Kidney capillary endothelial cell (primary cell): ENCODE measurements at regions not wholly inside any gene's neighbourhood (a gene's known extent, or its start where the extent isn't known, plus 50 kb on each side); places are given as distances from the start of the nearest gene placed in this dataset.
A peak's percentile ranks its signal among the peaks of the same experiment; 100 is the strongest.

Source experiments
- DNase-seq: peaks from one replicate; pipeline ENCODE4 v3.0.0-alpha.2; 2018; ENCODE audit warnings: low spot score

DNA sequence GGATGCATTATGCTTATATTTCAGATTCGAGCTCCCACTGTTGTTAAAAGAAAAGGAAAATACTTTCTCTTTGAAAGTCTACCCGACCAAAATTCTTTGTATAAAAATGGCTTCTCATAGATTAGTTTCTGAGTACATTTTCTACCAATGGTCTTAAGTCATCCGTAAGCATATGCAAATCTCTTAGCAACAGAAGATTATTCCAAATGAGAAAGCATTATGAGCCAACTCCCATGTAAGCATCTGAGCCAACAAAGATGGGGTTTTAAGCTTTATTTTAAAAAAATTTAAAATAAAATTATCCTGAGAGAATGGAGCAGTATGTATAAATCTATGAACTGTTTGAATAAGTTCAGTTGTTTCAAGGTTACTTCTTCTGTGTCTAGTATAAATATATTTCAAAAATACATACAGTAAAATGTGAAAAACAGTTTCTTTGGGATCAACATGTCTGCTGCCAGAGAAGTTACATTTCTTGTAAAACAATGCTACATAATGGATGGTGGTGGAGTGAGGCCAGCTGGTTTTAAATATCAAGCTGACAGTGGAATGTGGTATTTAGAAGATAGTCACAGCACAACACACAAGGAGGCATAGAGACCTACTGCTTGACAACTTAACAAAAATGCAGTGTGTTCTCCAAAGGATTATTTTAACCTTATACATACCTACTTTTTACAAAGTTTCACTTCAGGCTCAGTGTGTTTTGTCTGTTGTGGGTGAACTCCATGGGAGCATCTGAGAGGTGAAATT, 199.5 kb upstream of the DIPK2B start:
- no peak for DNase-seq

DNA sequence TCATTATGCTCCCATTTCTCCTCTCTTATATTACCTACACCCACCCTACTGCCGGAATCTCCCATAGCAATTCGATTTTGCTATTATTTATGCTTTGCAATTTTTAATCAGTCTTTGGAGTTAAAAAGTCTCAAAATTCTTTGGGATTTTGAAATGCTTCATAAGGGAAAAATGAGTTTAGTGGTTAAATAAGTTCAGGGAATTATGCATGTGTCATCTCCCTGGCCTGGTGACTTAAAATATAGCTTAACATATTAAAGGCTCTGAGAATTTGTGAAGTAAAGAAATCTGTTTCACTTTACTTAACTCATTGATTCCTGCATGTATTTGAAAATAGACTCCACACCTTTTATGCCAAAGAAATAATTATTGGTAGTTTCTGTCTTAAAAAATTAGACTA, 185.1 kb upstream of the DIPK2B start:
- no peak for DNase-seq

DNA sequence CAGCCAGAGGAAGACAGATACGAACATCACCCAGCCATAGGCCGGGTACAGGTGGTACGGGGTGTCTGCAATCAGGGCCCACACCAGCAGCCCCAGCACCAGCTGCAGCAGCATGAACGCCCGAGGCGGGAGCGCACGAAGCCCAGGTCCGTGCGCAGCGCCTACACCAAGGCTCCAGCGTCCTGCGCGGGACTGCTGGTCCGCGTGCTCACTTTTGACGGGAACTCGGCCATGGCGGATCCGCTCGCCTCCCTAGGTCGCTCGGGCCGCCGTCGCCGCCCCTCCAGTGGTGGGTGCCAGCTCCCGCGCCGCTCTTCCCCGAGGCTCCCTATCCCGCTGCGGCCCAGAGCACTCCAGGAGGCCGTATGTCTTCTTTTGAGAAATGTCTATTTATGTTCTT, 181.2 kb upstream of the DIPK2B start:
- DNase-seq: no peak

DNA sequence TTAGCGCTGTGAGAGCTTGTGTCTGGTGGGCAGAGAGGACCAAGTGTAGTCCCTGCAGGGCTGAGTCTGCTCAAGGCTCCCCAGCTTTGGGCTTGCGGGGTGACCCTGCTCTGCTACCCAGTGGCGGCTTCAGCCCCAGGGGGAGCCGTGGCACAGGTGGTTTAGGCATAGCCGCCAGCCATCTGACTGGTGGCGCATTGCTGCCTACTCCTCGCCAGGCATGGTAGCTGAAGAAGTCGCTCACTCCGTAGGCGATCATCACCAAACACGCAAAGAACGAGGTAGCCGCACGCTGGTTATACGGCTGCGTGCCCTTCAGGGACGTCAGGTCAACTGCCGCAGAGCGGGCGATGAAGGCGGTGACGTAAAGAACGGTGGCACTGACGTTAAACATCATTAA, 180.7 kb upstream of the DIPK2B start:
- no peak for DNase-seq

DNA sequence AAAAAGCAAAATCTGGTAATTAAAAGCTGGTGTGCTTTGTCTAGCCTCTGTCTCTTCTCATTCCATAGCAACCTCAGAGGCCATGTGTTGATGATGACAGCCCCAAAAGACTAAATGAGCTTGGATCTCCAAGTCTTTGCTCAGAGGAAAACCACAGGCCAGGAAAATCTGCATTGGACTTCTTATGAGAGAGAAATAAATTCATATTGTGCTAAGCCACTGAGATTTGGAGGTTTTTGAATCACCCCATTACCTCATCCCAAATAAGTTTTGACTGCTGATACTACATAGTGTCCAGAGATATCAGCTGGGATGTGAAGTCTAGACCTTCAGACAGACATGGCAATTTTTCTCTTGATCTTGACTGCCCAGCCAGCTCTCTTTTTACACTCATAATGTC, 178.6 kb upstream of the DIPK2B start:
- DNase-seq: no peak

DNA sequence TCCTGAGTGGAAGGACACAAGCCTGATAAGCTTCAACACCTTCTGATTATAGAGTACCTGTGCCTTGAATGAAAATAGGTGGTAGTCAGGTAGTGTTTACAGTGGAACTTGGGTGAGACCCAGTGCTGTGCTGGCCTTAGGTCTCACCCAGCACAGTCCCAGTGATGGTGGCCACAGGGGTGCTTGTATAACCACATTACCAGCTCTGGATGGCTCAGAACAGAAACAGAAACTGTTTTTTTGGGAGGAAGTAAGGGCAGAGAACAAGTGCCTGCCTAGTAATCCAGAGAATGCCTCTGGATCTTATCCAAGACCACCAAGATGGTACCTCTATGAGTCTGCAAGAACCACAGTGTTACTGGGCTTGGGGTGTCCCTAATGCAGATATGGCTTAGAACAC, 171.5 kb upstream of the DIPK2B start:
- DNase-seq: no peak

DNA sequence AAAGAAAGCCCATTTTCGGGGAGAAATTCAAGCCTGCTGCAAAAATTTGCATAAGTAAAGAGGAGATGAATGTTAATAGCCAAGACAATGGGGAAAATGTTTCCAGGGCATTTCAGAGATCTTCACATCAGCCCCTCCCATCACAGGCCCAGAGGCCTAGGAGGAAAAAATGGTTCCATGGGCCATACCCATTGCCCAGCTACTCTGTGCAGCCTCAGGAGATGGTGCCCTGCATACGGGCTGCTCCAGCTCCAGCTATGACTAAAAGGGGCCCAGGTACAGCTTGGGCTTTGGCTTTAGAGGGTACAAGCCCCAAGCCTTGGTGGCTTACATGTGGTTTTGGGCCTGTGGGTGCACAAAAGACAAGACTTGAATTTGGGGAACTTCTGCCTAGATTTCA, 168.0 kb upstream of the DIPK2B start:
- DNase-seq: no peak

DNA sequence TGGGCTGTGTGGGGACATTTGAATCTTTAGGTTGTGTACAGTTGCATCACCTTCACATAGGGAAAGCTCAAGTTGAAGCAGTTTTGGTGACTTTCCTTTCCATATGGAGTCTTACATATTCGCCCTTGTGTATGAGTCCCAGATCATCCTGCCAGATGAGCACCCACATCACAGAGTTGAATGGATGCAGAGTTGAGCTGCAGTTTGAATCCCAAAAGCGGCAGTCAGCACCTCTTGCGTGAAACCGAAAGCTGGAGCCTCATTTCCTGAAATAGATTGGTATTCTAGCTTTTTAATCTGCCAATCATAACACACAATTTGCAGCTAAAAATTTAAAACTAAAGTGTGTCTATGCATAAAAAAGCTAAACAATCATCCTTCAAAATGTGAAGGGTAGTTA, 162.9 kb upstream of the DIPK2B start:
- no peak for DNase-seq

DNA sequence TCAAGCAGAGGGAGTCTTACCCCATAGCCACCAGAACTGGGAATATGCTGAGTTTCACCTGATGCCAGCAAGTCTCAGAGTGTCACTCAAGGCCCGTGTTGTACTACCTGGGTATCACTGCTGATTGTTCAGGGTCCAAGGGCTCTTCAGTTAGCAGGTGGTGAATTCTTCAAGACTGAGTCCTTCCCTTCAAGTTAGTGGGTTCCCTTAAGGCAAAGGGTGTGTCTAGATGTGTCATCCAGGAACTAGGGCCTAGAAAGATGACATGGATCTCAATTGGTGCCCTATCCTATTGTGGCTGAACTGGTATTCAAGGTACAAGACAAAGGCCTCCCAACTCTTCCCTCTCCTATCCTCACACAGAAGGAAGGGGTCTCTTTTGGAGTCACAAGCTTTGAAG, 159.9 kb upstream of the DIPK2B start:
- DNase-seq: no peak

DNA sequence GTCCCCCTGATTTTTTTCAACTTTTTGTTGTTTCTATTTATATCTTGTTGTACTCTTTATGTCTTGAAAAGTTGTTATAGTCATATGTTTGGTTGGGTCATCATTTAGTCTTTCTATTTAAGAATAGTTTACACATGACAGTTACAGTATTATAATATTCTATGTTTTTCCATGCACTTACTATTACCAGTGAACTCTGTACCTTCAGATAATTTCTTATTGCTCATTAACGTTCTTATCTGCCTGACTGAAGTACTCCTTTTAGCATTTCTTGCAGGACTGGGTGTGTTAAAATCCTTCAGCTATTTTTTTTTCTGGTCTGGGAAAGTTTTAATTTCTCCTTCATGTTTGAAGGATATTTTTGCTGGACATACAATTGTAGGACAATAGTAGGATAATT, 157.7 kb upstream of the DIPK2B start:
- DNase-seq: no peak

DNA sequence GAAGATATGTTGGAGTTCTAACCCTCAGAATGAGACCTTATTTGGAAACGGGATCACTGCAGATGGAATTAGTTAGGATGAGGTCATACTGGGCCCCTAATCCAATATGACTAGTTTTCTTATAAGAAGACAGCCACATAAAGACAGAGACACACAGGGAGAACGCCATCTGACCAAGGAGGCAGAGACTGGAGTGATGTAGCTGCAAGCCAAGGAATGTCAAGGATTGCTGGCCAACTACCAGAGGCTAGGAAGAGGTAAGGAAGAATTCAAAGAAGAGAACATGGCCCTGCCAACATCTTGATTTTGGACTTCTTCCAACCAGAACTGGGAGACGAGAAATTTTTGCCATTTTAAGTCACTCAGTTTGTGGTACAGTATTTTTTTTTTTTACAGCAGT, 152.8 kb upstream of the DIPK2B start:
- DNase-seq: no peak

DNA sequence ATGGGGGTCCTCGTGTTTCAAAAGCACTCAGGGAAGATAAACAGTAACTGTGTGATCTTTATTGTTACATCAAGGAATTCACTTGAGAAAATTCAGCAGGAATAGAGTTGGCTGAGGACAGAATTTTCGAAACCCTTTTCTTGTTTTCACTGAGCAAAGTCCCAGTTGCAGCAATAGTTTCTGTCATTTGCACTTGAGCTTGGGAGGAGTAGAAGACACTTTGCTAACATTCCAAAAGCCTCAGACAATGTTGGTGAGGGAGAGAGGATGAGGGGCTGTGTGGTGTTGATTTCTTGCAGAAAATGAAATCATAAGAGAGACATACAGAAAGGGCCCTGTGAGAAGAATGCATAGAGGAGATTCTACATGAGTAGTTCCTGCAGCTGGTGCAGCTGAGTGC, 151.9 kb upstream of the DIPK2B start:
- no peak for DNase-seq

DNA sequence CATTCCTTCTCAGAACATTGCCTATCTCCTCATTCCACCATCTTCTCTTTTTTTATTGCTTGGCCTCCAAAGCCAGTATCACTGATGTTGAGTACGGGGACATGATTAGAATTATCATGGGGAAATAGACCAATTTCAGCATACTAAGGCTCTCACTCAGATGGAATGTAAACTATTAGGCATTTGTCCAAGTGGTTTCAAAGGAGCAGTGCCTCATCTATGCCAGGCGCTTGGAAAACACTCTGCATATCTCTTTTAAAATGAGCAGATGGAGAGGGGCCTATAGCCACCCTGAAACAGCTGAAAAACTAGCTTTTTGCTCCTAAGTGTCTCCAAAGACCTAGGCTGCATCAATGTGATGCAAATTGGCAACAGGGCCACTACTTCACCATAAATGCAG, 150.8 kb upstream of the DIPK2B start:
- no peak for DNase-seq

DNA sequence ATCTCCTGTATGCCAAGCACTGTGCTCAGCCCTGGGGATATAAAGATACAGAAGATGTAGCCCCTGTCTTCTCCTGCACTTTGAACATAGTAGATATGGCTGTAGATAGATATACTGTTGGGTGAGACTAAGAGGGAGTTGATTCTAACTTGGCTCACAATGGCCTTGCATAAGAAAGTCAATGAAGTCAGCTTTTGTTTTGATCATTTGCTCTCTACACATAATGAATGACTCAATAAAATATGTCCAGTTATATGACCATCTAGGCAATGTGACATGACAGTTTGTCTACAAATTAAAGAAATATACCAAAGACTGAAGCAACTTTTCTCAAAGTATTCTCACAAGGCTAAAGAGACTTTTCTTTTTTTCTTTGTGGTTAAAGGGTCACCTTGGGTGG, 147.6 kb upstream of the DIPK2B start:
- DNase-seq: no peak

DNA sequence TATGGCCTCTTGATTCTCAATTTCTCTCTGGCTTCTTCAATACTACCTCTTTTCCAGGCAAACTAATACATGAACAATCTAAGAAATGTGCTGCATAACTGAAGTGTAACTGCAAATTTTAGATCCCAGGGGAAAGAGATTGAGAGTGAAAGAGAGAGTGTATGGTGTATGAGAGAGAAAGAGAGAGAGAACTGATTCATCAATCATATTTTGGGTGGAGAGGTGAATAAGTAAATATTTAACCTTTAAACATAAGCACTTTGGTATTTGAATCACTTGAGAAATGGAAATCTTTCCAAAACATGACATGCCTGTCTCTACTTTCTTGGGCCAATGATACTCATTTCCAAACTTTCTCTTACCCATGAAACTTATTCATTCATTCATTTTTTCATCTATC, 147.2 kb upstream of the DIPK2B start:
- DNase-seq: no peak

DNA sequence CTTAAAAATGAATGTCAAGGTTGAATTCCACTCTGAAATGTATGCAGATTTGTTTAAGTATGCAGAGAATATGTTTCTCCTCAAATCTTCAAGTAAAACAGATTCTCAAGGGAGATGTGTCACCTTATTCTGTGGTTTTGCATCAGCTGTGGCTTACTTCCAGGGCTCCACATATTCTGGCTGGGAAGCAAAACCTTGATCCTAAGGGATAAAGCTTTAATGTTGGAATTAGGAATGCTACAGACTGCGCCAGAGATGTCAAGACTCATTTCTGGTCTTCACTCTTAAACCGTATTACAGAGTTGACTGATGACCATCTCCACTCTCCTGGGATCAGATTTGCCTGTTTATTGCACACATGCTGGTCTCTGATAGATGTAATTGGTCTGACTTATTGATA, 143.9 kb upstream of the DIPK2B start:
- no peak for DNase-seq

DNA sequence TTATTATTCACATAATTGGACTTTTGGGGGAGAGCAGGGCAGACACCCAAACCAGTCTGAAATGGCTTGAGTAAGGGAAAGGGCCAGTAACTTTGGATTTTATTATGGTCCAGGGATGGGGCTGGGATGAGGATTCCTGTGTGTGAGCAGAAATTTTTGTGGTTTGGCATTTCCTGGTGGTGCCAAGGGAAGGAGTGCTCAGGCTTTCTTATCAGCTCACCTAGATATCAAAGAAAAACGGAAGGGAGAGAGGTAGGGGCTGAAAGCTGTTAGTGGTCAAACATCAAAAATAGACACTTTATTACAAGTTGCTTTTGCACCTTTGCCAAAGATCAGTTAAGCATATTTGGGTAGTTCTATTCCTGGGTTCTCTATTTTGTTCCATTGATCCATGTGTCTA, 128.5 kb upstream of the DIPK2B start:
- no peak for DNase-seq

DNA sequence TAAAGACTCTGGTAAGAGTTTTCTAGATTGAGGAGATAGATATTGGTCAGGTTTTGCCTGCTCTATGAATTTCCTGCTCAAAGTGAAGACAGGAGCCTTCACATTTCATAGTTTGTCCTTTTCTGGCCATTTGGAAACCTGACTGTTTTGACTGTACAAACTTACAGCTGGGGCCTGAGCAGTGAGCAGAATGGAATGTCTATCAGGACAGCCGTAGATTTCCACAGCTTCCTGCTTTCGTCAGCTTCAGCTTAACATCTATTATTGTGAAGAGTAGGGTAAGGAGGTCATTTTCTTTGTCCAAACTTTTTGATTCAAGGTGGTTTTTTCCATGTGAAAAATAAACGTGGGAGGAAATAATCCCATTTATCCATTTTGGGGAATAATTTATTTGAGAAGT, 124.3 kb upstream of the DIPK2B start:
- DNase-seq: no peak

DNA sequence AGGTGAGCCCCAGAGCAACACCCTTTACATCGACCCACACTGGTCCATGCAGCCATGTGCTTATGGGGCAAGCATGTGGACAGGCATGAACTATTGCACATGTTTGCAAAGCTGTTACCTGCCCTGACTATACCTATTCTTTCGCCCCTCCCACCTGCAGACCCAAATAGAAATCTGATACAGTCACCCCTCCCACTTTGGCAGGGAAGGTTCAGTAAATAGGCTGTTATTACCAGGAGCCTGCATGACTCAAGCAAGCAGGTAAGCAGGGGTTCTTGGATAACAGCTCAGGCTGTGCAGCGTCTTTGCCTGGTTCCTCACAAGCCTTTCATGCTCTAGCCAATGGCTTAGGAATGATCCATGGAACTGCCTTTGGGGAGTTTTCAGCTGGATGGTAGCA, 122.7 kb upstream of the DIPK2B start:
- DNase-seq: no peak

DNA sequence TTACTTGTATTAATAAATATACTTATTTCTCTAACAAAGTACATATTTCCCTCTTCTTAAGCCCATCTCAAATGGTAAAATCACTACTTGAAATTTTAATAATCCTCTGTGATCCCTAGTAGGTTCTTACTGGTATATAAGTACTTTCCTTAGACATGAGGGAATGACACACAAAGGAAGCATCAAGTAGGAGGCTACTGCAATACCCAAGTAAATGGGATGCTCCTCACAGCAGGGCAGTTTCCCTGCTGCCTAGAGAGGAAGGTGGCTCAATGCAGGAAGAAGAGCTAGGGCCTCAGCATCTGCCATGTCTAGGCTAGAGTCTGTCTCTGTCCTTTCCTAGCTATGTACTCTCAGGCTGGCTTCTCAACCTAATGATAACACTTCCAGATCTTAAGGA, 122.1 kb upstream of the DIPK2B start:
- no peak for DNase-seq

DNA sequence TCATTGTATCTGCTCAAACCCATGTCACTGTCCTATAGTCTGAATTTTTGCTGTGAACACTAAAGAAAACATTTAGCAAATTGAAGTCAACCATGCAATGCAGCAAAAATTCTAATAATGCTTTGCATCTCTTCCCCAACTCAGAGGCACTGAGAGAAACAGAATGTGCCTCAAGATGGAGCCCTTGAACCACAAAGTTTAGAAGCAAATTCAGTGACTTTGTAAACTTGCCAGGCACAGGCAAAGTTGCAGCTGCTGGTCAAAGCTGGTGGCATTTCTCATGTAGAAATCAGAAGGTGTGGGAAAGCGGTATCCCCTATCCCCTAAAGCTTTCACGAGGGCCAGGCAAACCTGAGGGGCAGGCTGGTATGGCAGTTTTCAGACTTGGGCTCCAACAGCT, 121.7 kb upstream of the DIPK2B start:
- peak; percentile 55 for DNase-seq

DNA sequence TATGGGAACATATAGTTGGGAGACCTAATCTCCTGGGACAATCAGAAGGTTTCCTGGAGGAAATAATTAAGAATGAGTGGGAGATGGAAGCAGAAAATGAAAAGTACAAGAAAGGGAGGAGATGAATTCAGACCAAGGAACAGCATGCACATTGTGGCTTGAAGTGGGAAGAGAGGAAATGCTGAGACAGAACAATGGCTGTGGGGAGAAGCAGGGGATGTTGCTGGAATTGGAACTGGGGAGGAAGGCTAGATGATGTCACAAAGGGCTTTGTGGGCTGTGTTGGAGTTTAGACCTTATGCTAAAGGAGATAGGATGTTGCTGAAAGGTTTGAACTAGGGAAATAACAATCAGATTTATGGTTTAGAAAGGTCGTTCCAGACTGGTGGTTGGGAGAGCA, 119.5 kb upstream of the DIPK2B start:
- DNase-seq: no peak

DNA sequence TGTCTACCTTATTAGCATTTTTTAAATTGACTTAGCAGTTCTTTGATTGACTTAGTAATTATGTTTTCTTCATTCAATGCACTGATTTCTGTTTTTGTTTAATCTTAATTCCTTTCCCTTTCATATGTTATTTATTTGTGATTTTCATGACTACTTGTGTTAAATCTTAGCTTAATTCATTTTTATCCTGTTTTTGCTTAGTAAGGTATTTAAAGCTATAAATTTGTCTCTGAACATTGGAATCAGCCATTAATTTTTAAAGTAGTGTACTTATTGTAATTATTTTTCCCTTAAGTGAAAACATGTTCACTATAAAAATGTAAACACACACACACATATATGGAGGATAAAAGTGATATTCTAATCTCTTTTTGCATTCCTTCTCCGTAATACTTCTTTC, 109.1 kb upstream of the DIPK2B start:
- DNase-seq: no peak

DNA sequence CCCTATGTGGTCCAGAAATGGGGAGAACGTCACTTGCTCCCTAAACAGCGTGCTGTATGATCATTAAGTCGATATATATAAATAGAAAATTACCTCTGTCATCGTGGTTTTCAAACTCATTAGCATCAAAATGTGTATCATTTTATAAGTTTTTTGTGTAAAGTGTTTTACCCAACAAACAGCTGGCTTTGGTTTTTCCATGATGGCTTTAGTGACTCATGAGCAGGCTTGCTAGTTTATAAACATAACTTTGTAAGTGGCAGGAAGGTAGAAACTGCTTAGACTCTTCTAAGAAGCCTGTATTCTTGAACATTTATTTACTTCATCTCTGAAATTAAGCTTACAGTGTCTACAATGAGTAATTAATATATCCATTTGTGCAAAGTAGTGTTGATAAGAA, 108.4 kb upstream of the DIPK2B start:
- no peak for DNase-seq

DNA sequence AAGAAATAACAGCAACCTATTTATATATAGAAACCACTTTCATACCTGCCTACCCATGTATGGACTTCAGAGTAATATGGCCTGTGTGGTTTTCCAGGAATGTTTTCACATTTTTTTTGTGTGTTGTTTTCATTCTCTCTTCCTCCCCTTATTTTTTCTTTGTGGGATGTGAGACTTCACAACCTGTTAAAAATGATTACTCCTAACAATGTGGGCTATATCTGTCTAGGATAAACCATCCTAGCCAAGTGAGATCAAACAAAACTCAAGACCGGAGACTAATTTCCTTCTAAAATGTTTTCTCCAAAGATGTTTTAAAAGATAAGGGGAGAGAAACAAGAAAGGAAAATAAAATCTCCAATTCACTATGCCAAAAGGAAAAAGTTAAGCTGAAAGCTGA, 106.1 kb upstream of the DIPK2B start:
- DNase-seq: no peak
